MM.1S (cell line): ENCODE measurements at regions not wholly inside any gene's neighbourhood (a gene's known extent, or its start where the extent isn't known, plus 50 kb on each side); places are given as distances from the start of the nearest gene placed in this dataset.

Experiments
- CTCF ChIP-seq: fragments of 300-600 bp; sonication (generic); IDR thresholded peaks from 2 replicates; pipeline ENCODE4 v1.5.1; 2016; ENCODE audit warnings: antibody characterized with exemption, low read length, mixed read lengths
- EZH2 ChIP-seq: fragments of 300-600 bp; sonication (generic); optimal IDR thresholded peaks from 2 replicates; pipeline ENCODE3; 2017; ENCODE audit warnings: low read depth, mild to moderate bottlenecking, antibody characterized with exemption, low read length, mixed read lengths
- EZH2phosphoT487 ChIP-seq: fragments of 300-600 bp; sonication (generic); IDR thresholded peaks from 2 replicates; pipeline ENCODE4 v1.6.1; 2018; ENCODE audit warnings: antibody characterized with exemption, low read length

DNA sequence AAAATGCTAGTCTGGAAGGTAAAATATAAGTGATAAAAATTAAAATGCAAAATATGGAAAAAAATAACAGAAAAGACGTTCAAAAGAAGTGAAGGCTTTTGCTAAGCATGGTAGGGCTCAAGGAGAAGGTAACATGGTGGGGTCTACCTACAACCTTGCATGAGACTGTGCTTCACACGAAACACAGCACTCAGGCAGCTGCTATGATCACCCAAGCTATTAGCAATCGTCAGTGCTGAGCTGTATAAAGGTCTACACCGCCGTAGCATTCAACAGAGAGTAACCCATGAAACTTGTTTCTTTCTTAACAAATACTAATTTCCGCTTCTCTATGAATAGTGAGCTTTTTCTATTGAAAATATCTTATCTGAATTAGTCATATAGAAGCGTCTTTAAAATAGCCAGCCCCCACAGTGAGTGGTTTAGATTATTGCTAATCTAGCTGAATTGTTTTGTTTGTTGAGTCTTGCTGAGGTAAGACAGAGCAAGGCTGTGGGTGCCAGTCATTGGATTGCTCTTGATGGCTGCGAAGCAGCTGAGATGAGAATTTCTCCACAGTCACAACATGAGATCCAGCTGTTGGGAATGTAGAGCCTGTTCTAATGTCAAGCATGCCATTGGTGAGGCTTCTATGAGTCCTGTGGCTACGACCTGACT, 230.0 kb downstream of the KLF13 start:
- TF ChIP-seq CTCF: no peak
- no peak for TF ChIP-seq EZH2phosphoT487
- no peak for TF ChIP-seq EZH2
